ENCODE measurements at regions not wholly inside any gene's neighbourhood (a gene's known extent, or its start where the extent isn't known, plus 50 kb on each side); places are given as distances from the start of the nearest gene placed in this dataset.

GRCh38 chr12:58489394-58489793 lies 430.9 kb downstream of the LRIG3 start:
- no peaks in the 10 kb centered on the region for H3K27me3 ChIP-seq (ENCODE audit: control insufficient read depth, insufficient read depth, low read length)
- H3K36me3 ChIP-seq (ENCODE audit: control insufficient read depth, insufficient read depth, low read length): no peaks in the 10 kb centered on the region
- no peaks in the 10 kb centered on the region for H3K9me3 ChIP-seq (ENCODE audit: control insufficient read depth in 2 of 2, low read length in 2 of 2)
- peaks cover 0 to 5% (median 0%) of the 10 kb centered on the region in 7 donors for H3K9me3 Mint-ChIP-seq
- no peaks in the 10 kb centered on the region for H3K4me1 ChIP-seq (ENCODE audit: control insufficient read depth, insufficient read depth, low read length, poor library complexity, severe bottlenecking)
- H3K27ac ChIP-seq (ENCODE audit: insufficient read depth, low read length, poor library complexity, severe bottlenecking): no peak overlapping the region
- H3K27me3 Mint-ChIP-seq: no peaks in the 10 kb centered on the region
- no peaks in the 10 kb centered on the region for H3K36me3 Mint-ChIP-seq
- no peak overlapping the region for H3K4me3 ChIP-seq (ENCODE audit: low read depth, low read length)
- H3K27ac Mint-ChIP-seq: no peak overlapping the region
- no peak overlapping the region for H3K4me3 Mint-ChIP-seq
- ATAC-seq (ENCODE audit: low read depth in 2 of 2): no peak
- no peaks in the 10 kb centered on the region for H3K4me1 Mint-ChIP-seq
- no peak for DNase-seq

GRCh38 chr12:58491306-58491705 lies 429.0 kb downstream of the LRIG3 start:
- no peaks in the 10 kb centered on the region for H3K9me3 ChIP-seq (ENCODE audit: control insufficient read depth in 2 of 2, low read length in 2 of 2)
- no peaks in the 10 kb centered on the region for H3K27me3 ChIP-seq (ENCODE audit: control insufficient read depth, insufficient read depth, low read length)
- Mint-ChIP-seq H3K27me3 (no peaks in the 10 kb centered on the region), H3K9me3 (peaks cover 0 to 5% (median 0%) of the 10 kb centered on the region in 7 donors), H3K27ac (no peak overlapping the region), H3K36me3 (no peaks in the 10 kb centered on the region), H3K4me3 (no peak overlapping the region), H3K4me1 (no peaks in the 10 kb centered on the region)
- no peak overlapping the region for H3K4me3 ChIP-seq (ENCODE audit: low read depth, low read length)
- no peaks in the 10 kb centered on the region for H3K36me3 ChIP-seq (ENCODE audit: control insufficient read depth, insufficient read depth, low read length)
- no peak overlapping the region for H3K27ac ChIP-seq (ENCODE audit: insufficient read depth, low read length, poor library complexity, severe bottlenecking)
- ATAC-seq (ENCODE audit: low read depth in 2 of 2) (no peak), DNase-seq (no peak)
- H3K4me1 ChIP-seq (ENCODE audit: control insufficient read depth, insufficient read depth, low read length, poor library complexity, severe bottlenecking): no peaks in the 10 kb centered on the region

GRCh38 chr12:58496411-58497190 lies 423.7 kb downstream of the LRIG3 start:
- Histone ChIP-seq H3K4me1 (ENCODE audit: control insufficient read depth, insufficient read depth, low read length, poor library complexity, severe bottlenecking) (no peaks in the 10 kb centered on the region), H3K27ac (ENCODE audit: insufficient read depth, low read length, poor library complexity, severe bottlenecking) (no peak overlapping the region), H3K27me3 (ENCODE audit: control insufficient read depth, insufficient read depth, low read length) (no peaks in the 10 kb centered on the region), H3K9me3 (ENCODE audit: control insufficient read depth in 2 of 2, low read length in 2 of 2) (no peaks in the 10 kb centered on the region), H3K36me3 (ENCODE audit: control insufficient read depth, insufficient read depth, low read length) (no peaks in the 10 kb centered on the region), H3K4me3 (ENCODE audit: low read depth, low read length) (no peak overlapping the region)
- no peaks in the 10 kb centered on the region for H3K27me3 Mint-ChIP-seq
- no peak overlapping the region for H3K27ac Mint-ChIP-seq
- H3K4me3 Mint-ChIP-seq: no peak overlapping the region
- no peaks in the 10 kb centered on the region for H3K36me3 Mint-ChIP-seq
- DNase-seq (no peak), ATAC-seq (ENCODE audit: low read depth in 2 of 2) (no peak)
- no peaks in the 10 kb centered on the region for H3K4me1 Mint-ChIP-seq
- H3K9me3 Mint-ChIP-seq: peaks cover 0 to 5% (median 0%) of the 10 kb centered on the region in 7 donors

- H3K27me3 Mint-ChIP-seq: no peaks in the 10 kb centered on the region
- DNase-seq (no peak), ATAC-seq (ENCODE audit: low read depth in 2 of 2) (no peak)
- no peaks in the 10 kb centered on the region for H3K36me3 Mint-ChIP-seq
- H3K4me1 ChIP-seq (ENCODE audit: control insufficient read depth, insufficient read depth, low read length, poor library complexity, severe bottlenecking): no peaks in the 10 kb centered on the region
- H3K27ac ChIP-seq (ENCODE audit: insufficient read depth, low read length, poor library complexity, severe bottlenecking): no peak overlapping the region
- H3K4me3 ChIP-seq (ENCODE audit: low read depth, low read length): no peak overlapping the region
- no peak overlapping the region for H3K27ac Mint-ChIP-seq
- no peaks in the 10 kb centered on the region for H3K9me3 ChIP-seq (ENCODE audit: control insufficient read depth in 2 of 2, low read length in 2 of 2)
- no peaks in the 10 kb centered on the region for H3K27me3 ChIP-seq (ENCODE audit: control insufficient read depth, insufficient read depth, low read length)
- H3K9me3 Mint-ChIP-seq: peaks cover 0 to 5% (median 0%) of the 10 kb centered on the region in 7 donors
- no peak overlapping the region for H3K4me3 Mint-ChIP-seq
- H3K4me1 Mint-ChIP-seq: no peaks in the 10 kb centered on the region
- no peaks in the 10 kb centered on the region for H3K36me3 ChIP-seq (ENCODE audit: control insufficient read depth, insufficient read depth, low read length)
These were observed 419.9 kb downstream of the LRIG3 start for GRCh38 chr12:58500399-58500798.

GRCh38 chr12:58502226-58502625 lies 418.1 kb downstream of the LRIG3 start:
- Histone ChIP-seq H3K4me3 (ENCODE audit: low read depth, low read length) (no peak overlapping the region), H3K36me3 (ENCODE audit: control insufficient read depth, insufficient read depth, low read length) (no peaks in the 10 kb centered on the region), H3K4me1 (ENCODE audit: control insufficient read depth, insufficient read depth, low read length, poor library complexity, severe bottlenecking) (no peaks in the 10 kb centered on the region), H3K27ac (ENCODE audit: insufficient read depth, low read length, poor library complexity, severe bottlenecking) (no peak overlapping the region), H3K27me3 (ENCODE audit: control insufficient read depth, insufficient read depth, low read length) (no peaks in the 10 kb centered on the region), H3K9me3 (ENCODE audit: control insufficient read depth in 2 of 2, low read length in 2 of 2) (no peaks in the 10 kb centered on the region)
- no peak overlapping the region for H3K27ac Mint-ChIP-seq
- H3K9me3 Mint-ChIP-seq: peaks cover 0 to 5% (median 0%) of the 10 kb centered on the region in 7 donors
- no peak overlapping the region for H3K4me3 Mint-ChIP-seq
- H3K36me3 Mint-ChIP-seq: no peaks in the 10 kb centered on the region
- DNase-seq (no peak), ATAC-seq (ENCODE audit: low read depth in 2 of 2) (no peak)
- no peaks in the 10 kb centered on the region for H3K4me1 Mint-ChIP-seq
- no peaks in the 10 kb centered on the region for H3K27me3 Mint-ChIP-seq

GRCh38 chr12:58502841-58503240 lies 417.5 kb downstream of the LRIG3 start:
- Mint-ChIP-seq H3K9me3 (peaks cover 0 to 5% (median 0%) of the 10 kb centered on the region in 7 donors), H3K27me3 (no peaks in the 10 kb centered on the region), H3K27ac (no peak overlapping the region), H3K4me1 (no peaks in the 10 kb centered on the region), H3K4me3 (no peak overlapping the region), H3K36me3 (no peaks in the 10 kb centered on the region)
- ATAC-seq (ENCODE audit: low read depth in 2 of 2) (no peak), DNase-seq (no peak)
- H3K9me3 ChIP-seq (ENCODE audit: control insufficient read depth in 2 of 2, low read length in 2 of 2): no peaks in the 10 kb centered on the region
- no peak overlapping the region for H3K27ac ChIP-seq (ENCODE audit: insufficient read depth, low read length, poor library complexity, severe bottlenecking)
- no peaks in the 10 kb centered on the region for H3K4me1 ChIP-seq (ENCODE audit: control insufficient read depth, insufficient read depth, low read length, poor library complexity, severe bottlenecking)
- no peaks in the 10 kb centered on the region for H3K36me3 ChIP-seq (ENCODE audit: control insufficient read depth, insufficient read depth, low read length)
- H3K4me3 ChIP-seq (ENCODE audit: low read depth, low read length): no peak overlapping the region
- no peaks in the 10 kb centered on the region for H3K27me3 ChIP-seq (ENCODE audit: control insufficient read depth, insufficient read depth, low read length)

- DNase-seq: no peak
- Mint-ChIP-seq H3K4me1 (no peaks in the 10 kb centered on the region), H3K9me3 (peaks cover 0 to 5% (median 0%) of the 10 kb centered on the region in 7 donors), H3K4me3 (no peak overlapping the region), H3K27me3 (no peaks in the 10 kb centered on the region), H3K27ac (no peak overlapping the region), H3K36me3 (no peaks in the 10 kb centered on the region)
- ATAC-seq (ENCODE audit: low read depth in 2 of 2): no peak
- no peaks in the 10 kb centered on the region for H3K36me3 ChIP-seq (ENCODE audit: control insufficient read depth, insufficient read depth, low read length)
- H3K9me3 ChIP-seq (ENCODE audit: control insufficient read depth in 2 of 2, low read length in 2 of 2): no peaks in the 10 kb centered on the region
- H3K4me1 ChIP-seq (ENCODE audit: control insufficient read depth, insufficient read depth, low read length, poor library complexity, severe bottlenecking): no peaks in the 10 kb centered on the region
- no peak overlapping the region for H3K27ac ChIP-seq (ENCODE audit: insufficient read depth, low read length, poor library complexity, severe bottlenecking)
- H3K4me3 ChIP-seq (ENCODE audit: low read depth, low read length): no peak overlapping the region
- no peaks in the 10 kb centered on the region for H3K27me3 ChIP-seq (ENCODE audit: control insufficient read depth, insufficient read depth, low read length)
These were observed 416.6 kb downstream of the LRIG3 start for GRCh38 chr12:58503731-58504130.

Measured in CD4-positive, CD25-positive, alpha-beta regulatory T cell (primary cell).